SHP77 treated with DMSO at 0.1 percent for 48 hours (cell line): ENCODE measurements at regions not wholly inside any gene's neighbourhood (a gene's known extent, or its start where the extent isn't known, plus 50 kb on each side); places are given as distances from the start of the nearest gene placed in this dataset.

Experiments
- DNase-seq: peaks from one replicate; lab custom pipeline; 2025; lab: John Stamatoyannopoulos, UW

GRCh38 chr10:21172930-21173801 lies 276.1 kb upstream of the NEBL start:
- no peak for DNase-seq

GRCh38 chr10:21172542-21172929 lies 275.4 kb upstream of the NEBL start:
- no peak for DNase-seq

GRCh38 chr10:21171936-21172541 lies 274.9 kb upstream of the NEBL start:
- DNase-seq: peak; percentile 37

GRCh38 chr10:21171197-21171935 lies 274.3 kb upstream of the NEBL start:
- no peak for DNase-seq

- no peak for DNase-seq
Measured at GRCh38 chr10:21170216-21170615, 273.1 kb upstream of the NEBL start.

GRCh38 chr10:21169271-21169670 lies 272.2 kb upstream of the NEBL start:
- DNase-seq: no peak

GRCh38 chr10:21167288-21168010 lies 270.3 kb upstream of the NEBL start:
- DNase-seq: no peak

- peak; percentile 28 for DNase-seq
Measured at GRCh38 chr10:21166557-21167287, 269.6 kb upstream of the NEBL start.

- DNase-seq: no peak
Measured at GRCh38 chr10:21165489-21165888, 268.4 kb upstream of the NEBL start.

GRCh38 chr10:21164687-21165086 lies 267.6 kb upstream of the NEBL start:
- DNase-seq: no peak

- no peak for DNase-seq
Measured at GRCh38 chr10:21162948-21163347, 265.8 kb upstream of the NEBL start.

- DNase-seq: no peak
Measured at GRCh38 chr10:21161647-21162046, 264.5 kb upstream of the NEBL start.

GRCh38 chr10:21161090-21161625 lies 264.0 kb upstream of the NEBL start:
- no peak for DNase-seq

GRCh38 chr10:21160116-21160515 lies 263.0 kb upstream of the NEBL start:
- DNase-seq: no peak

- DNase-seq: no peak
Measured at GRCh38 chr10:21159669-21160068, 262.6 kb upstream of the NEBL start.

GRCh38 chr10:21158301-21158700 lies 261.2 kb upstream of the NEBL start:
- DNase-seq: no peak

GRCh38 chr10:21157664-21158063 lies 260.6 kb upstream of the NEBL start:
- DNase-seq: no peak

GRCh38 chr10:21150166-21150565 lies 253.1 kb upstream of the NEBL start:
- DNase-seq: no peak

GRCh38 chr10:21146436-21146789 lies 249.3 kb upstream of the NEBL start:
- DNase-seq: no peak

- no peak for DNase-seq
Measured at GRCh38 chr10:21145751-21146435, 248.8 kb upstream of the NEBL start.

- no peak for DNase-seq
Measured at GRCh38 chr10:21144047-21144446, 246.9 kb upstream of the NEBL start.
